Transverse colon (tissue), 3 donors: ENCODE measurements at regions not wholly inside any gene's neighbourhood (a gene's known extent, or its start where the extent isn't known, plus 50 kb on each side); places are given as distances from the start of the nearest gene placed in this dataset.

ENCODE experiments used
- CTCF ChIP-seq, 5 experiments: fragments of 200-600 bp in 3 of 5; fragments of 450-650 bp in 2 of 5; sonication (generic) in 3 of 5; IDR thresholded peaks; 1 replicate in 2 of 5; 2 replicates in 3 of 5; pipeline ENCODE4 v1.5.1; 2016 to 2017; ENCODE audit warnings: antibody characterized with exemption in 5 of 5, inconsistent platforms in 3 of 5, mild to moderate bottlenecking in 2 of 5, moderate library complexity in 1 of 5
- EP300 ChIP-seq: sonication (generic); formaldehyde crosslinking; IDR thresholded peaks from one replicate; pipeline ENCODE4 v1.6.1; 2017; ENCODE audit warnings: antibody characterized with exemption, low read depth

GRCh38 chr4:170226288-170226687 is 136.5 kb upstream of the AADAT start:
- TF ChIP-seq CTCF (IDR thresholded peaks at IDR 0.05) (no peak), EP300 (no peak)
